Midbrain (tissue), 1 donor: ENCODE measurements at regions not wholly inside any gene's neighbourhood (a gene's known extent, or its start where the extent isn't known, plus 50 kb on each side); places are given as distances from the start of the nearest gene placed in this dataset.

Experiments
- DNase-seq: peaks from one replicate; lab custom pipeline; 2025; lab: John Stamatoyannopoulos, UW

DNA sequence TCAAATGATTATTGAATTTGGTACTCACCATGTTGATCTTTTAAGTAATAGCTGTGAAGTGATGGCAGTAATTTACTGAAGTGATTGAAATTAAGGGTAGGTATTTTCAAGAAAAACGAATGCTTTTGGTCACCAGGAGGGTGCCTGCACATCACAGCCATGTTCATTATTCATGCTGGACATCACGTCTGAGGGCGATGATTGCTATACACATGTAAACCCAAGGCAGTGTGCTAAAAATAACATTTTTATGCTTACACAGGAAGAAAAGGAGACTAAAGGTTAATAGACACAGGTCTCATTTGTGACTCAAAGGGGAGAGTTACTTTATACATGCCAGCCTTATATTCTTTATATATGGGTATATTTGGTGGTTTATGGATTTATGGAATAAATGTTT, 1146.0 kb downstream of the NLGN4X start:
- no peak for DNase-seq

DNA sequence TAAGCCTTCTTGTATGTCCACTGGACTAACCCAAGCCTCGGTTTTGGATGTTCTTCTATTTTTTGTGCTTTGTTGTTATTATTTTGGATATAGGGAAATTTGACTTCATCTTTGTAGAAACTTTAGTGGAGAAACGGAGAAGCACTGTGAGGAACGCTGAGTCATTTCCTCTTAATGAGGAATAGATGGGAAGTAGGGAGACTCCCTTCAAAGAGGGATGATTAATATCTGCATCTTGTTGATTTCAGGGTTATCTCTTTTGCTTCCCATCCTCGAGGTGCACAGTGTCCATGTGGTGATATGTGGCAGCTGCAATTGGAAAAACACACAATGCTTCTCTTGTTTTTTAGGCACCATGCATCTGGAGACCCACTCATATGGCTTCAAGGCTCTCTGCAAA, 1147.9 kb downstream of the NLGN4X start:
- DNase-seq = no peak

DNA sequence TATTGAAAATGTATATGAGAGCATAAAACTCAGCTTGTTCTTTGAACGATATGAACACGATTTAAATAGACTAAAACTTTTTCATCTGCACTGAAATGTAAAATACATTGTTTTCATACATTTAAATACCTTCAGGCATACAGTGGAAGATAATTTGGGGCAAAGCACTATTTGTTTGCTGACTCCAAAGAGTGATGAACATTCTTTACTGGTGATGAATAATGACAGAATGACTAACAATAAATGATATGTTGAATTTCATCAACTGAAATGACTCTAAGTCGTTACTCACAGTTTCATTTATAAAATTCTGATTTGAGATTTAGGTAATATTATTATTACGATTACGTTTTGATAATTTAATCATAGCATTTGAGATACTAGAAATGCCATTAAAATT, 1160.1 kb downstream of the NLGN4X start:
- DNase-seq = no peak

DNA sequence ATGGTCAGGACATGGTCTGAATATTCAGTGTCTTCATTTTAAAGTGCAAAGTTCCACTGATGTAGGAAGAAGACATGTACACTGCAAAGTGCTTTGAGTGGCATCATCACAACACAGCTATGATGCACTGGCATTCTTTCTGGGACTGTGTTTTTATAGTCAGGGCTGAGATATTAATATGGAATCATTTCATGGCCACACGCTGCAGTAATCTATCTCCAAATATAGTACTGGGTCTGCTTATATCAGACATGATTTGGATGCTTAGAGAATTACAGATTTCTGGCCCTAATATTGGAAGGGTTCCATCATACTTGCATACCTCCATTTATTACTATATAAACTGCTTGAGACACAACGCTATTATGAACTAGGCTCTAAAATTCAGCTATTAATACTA, 1170.9 kb downstream of the NLGN4X start:
- DNase-seq = no peak

DNA sequence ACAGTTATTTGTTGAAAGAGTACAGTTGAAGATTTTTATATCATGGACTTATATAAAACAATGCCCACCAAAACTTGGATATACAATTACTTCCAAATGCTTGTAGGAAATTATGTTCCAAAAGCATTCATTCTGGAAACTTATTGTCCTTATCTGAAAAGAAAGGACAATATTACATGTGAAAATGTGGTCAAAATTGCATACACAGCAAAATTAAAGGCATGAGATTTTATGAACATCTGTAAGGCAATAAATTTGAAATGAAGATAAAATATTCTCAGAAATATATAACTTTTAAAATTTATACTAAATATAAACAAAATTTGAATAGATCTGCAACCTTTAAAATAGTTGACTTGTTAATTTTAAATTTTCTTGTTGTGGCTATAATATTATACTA, 1173.8 kb downstream of the NLGN4X start:
- no peak for DNase-seq

DNA sequence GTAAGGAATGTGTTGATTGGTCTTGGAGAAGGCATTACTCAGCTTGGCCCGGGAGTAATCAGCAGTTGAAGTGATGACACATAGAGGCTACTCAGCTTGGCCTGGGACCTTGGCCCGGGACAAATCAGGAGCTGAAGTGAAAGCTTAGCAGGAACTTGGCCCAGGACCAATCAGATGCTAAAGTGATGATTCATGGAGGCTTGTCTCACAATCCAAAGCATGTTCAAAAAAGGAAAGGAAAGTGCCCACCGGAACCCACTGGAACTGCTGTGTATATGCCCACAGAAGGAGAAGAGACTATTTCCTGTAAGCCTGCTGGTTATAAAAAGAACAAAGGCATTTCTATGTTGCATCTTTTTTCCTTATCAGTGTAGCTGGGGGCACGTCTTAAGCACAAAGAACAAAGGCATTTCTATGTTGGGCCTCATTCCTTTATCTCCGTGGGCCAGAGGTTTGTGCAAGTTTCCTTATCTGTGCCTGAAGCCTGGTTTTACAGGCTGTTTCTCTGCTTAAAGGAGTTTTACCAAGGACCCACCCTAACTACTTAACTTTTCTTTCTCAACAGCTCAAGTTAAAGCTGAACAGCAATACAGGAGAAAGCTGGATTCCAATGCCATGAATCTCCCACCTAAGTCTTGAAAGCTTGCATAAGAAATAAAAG, 1176.7 kb downstream of the NLGN4X start:
- DNase-seq = peak; percentile 2

DNA sequence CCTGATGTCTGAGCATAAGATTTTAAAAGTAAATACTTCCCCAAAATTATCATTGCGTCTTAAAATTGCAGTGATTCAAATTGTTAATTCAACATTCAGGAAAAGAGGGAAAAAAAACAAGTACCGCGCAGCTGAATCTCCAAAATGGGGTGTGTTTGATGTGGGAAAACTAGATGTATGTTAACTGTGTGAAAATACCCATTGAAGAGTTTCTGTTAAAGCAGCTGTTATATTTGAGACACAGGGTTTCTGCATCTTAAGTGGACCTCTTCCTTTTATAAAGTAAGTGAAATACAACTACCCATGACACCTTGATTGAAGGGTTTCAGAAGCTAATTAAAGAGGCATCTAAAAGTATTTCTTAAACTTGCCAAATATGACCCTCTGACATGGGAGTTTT, 1186.1 kb downstream of the NLGN4X start:
- DNase-seq = no peak

DNA sequence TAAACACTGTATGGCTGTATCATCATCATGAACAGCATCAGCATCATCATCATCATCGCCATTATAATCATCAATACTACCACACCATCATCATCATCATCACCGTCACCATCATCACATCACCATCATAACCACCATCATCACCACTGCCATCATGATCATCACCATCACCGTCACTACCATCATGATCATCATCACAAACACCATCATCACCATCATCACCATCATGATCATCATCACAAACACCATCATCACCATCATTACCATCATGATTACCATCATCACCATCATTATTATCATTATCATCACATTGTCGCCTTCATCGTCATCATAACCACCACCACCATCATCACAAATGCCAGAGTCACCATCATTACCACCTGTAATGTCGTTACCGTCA, 1196.9 kb downstream of the NLGN4X start:
- no peak for DNase-seq

DNA sequence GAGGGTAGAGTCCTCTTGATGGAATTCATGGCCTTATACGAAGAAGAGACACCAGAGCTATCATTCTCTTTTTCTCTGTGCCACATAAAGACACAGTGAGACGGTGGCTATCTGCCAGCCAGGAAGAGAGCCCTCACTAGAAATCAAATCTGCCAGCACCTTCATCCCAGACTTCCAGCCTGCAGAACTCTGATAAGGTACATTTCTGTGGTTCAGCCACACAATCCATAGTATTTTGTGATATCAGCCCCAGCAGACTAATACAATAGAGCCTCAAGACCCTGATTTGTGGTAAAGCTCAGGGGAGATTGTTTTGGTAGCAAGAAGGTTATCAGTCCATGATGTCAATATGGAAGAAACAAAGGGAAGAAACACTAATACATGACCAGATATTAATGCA, 1213.2 kb downstream of the NLGN4X start:
- DNase-seq = no peak

DNA sequence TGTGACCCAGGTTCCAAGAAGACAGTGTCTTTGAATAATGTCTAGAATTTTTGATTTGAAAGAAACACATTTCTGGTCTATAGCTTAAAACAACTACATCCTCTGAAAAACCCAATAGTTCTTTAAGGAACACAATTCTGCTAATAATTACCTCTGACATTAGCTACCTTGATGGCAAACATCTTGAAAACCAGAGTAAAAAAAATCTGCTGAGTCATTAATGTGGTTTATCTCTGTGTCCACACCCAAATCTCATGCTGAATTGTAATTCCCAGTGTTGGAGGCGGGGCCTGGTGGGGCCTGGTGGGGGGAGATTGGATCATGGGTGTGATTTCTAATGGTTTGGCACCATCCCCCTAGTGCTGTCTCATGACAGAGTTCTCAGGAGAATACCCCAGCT, 1233.8 kb downstream of the NLGN4X start:
- no peak for DNase-seq

DNA sequence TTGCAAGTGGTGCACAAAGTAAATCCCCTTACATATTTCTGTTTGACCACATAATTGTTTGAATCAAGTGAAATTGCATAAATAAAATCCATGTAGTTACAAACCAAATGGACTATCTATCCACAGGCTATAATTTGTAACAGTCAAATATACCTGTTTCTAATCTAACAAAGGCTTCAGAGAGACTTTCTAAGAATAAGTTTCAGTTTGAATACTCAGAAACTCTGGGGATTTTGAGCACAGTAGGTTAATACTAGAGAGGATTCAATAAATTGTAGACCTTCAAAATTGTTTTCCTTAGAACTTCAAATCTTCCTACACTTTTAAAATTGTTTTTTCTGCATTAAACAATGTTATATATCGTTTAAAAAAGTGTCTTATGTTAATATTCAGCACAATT, 1250.1 kb downstream of the NLGN4X start:
- no peak for DNase-seq

DNA sequence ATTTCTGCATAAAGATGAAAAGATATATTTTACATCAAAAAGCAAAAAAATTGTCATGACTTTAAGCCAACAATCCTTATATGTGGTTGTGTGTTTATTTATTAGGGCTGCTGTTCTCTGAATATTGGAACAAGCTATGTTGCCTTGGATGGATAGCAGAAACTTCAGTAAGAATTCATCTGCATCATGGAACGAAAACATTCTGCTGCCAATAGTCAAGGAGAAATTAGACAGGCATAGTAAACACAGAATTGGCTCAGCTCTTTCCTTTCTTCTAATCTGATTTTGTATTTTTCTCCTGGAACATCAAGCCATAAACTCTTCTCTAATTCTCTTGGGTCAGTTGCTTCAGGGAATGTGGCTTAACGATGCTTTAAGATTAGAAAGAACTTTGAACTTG, 1257.0 kb downstream of the NLGN4X start:
- DNase-seq = no peak

DNA sequence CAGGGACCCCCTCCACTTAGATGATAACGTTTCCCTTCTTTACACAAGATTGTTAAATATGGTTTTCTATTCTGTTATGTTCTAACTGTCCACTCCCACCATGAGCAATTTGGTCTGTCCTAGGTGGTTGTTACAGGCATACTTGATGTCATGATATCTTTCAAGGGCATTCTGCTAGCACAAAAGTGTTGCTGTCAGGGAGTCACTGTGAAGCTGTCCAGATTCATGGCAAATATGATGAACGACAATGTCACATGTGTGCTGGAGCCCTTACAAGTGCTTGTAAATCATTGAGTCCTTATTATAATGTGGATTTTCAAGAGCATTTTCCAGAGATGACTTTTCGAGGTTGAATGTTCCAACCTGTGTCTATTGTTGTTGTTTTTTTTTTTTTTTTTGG, 1250.7 kb upstream of the PRKX start:
- DNase-seq = no peak

DNA sequence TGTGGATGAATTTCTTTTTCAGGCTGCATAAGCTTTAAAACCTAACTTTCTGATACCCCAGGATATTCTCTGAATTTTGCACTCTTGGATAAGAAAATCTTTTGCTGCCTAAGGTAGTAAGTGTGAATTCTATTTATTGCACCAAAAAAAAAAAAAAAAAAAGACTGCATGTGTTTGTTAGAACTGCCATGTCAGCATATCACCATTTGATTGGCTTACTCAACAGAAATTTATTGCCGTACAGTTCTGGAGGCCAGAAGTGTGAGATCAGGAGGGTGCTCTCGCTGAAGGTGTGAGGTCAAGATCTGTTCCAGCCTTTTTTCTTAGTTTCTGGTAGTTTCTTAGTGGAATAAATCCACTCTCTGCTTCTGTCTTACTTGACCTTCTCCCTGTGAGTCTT, 1250.0 kb upstream of the PRKX start:
- DNase-seq = no peak

DNA sequence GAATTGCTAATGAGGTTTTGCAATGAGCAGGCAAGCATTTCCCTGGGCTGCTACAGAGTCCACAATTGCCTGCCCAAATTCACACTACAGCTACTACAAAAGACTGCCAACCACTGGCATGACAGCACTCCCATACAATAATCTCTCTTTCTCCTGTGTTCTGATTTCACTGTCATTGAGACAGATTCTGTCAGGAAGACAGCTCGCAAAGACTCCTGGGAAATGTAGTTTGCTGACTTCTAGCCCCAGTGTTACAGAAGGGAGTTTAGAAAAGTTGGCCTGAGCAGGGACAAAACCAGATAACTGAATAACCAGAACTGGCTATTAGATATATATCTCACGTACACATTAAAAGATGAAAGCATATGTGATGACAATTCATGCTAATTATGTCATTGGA, 1231.3 kb upstream of the PRKX start:
- no peak for DNase-seq

DNA sequence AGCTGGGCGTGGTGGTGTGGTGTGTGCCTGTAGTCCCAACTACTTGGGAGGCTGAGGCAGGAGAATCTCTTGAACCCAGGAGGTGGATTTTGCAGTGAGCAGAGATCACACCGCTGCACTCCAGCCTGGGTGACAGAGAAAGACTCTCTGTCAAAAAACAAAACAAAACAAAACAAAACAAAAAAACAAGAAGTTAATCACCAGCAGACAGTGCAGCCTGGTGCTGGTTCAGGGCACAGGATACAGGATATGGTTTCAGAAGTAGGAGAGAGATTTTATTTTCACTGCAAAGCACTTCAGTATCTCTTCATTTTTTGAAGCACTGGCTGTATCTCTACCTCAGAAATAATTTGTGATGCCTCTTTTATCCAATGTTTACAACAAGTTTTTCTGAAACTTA, 1222.9 kb upstream of the PRKX start:
- DNase-seq = no peak

DNA sequence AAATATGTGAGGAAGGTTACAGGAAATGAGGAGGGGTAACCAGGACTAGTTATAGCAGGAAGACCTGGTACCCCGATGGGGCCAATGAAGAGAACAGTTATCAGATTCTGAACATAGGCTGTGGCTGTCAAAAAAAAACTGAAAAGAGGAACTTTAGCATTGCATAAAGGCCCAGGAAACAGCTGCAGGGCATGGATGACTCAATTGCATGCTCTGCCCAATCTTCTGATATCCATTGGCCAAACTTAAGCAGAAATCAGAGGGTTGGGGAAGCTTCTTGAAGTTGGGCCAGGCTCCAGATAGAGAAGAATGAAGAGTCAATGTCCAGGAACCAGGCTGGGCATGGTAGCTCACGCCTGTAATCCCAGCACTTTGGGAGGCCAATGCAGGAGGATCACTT, 1222.4 kb upstream of the PRKX start:
- DNase-seq = peak; percentile 19

DNA sequence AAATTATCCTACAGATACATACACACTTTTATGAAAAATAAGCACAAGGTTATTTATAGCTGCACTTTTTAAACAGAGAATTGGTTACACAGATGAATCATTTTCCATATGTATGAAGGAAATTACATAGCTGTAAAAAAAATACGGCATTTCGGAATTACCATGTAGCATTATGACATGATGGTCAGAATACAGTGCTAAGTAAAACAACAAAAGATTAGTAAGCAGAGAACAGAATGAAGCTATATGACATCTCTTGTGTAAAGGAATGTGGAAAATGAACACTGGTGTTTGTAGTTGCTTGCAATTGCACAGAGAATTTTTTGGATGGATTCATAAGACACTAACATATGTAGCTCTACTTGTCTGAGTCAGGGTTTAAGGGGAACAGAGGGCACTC, 1222.0 kb upstream of the PRKX start:
- DNase-seq = no peak

DNA sequence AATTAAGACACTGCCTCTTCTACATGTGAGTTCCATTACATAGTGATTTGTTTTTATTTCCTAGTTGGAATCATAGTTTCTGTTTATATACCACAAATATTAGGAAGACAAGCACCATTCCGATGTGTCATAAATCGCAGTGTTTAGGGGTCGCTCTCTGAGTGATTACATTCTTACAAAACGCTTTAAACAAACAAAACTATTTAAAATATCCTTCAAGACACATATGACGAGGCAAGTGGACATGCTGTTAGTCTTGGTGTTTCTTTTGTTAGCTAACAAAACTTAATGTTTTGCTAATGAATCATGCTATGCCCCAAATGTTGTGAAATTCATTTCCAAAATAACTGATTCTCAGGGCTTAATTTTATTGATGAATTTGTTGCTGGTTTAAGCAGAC, 1219.3 kb upstream of the PRKX start:
- no peak for DNase-seq

DNA sequence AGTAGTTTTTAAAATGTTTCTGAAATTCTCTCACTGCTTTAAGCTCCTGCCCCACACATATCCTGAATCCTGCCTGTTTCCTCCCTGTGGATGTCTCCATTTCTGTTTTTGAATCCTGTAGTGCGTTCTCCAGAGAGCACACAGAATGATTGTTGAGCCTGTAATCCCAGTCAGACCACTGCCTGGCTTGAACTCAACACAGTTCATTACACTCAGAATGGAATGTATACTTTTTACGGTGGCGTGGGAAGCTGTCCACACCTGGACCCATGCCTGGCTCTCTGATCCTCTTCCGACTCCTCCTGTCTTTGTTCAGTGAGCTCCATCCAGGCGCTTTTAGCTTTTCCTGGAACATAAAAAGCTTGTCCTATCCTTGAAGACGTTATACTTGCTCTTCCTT, 1217.0 kb upstream of the PRKX start:
- DNase-seq = no peak

DNA sequence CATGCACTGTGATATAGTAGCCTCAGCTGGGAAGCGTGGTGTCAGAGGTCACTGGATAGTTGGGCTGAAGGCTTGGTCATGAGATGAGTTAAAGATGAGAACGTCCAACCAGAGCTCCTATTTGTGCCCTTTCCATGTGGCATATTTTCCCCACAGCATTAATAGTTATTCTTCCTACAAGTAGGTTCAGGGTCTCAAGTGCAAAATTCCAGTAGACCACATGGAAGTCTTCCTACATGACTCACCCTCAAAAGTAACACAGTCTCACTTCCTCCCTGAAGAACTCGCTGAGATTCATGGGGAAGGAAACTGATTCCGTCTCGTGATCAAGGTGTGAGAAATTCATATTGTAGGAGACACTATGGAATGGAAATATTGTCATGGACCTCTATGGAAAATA, 1212.5 kb upstream of the PRKX start:
- no peak for DNase-seq

DNA sequence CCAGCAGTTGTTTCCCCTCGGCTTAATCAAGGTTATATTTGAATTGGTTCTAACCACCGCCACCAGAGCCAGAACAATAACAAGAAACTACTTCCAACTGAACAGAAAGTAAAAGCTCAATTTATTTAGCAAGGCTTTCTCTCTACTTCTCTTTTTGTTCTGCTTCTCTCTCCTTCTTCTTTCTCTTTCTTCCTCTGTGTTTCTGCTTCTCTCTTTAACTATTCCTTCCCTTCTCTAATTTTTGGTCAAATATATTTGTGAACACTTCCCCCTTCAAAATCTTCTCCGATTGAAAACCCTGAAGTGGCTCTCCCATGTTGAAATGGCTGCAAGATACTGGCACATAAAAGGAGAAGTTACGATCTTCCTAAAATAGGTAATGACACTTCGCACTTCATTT, 1195.9 kb upstream of the PRKX start:
- no peak for DNase-seq

DNA sequence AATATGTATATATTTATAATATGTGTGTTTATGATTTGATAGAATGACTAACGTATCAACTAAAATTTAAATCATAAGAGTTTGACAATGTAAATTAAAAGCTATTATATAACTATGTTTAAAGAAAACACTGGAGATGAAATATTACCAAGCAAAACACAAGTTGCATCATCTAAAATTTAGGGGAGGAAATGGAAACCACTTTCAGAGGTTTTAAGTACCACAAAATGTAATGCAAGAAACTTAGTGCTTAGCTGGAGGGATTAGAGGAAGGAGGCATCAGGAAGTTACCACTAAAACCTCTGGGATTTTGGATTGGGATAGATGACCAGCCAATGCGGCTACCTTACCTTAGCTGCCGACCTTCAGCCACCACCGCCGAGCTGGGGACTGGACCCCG, 1192.1 kb upstream of the PRKX start:
- DNase-seq = no peak

DNA sequence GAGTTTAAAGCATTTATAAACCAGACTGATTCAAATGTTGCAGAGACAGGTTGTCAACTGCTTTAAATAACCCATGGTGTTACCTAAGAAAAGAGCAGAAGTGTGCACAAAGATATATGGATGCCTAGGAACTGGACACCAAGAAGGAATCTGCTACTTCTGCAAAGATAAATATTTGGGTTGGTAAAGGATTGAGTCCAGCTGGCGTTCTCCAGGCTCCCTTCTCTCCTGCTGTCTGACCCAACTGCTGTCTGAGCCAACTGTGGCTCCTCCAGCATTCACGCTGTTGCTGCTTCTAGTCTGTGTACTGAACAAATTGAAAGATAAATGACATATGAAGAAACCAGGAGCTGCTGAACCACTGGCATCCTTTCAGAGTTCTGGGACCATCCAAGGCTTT, 1167.8 kb upstream of the PRKX start:
- DNase-seq = no peak

DNA sequence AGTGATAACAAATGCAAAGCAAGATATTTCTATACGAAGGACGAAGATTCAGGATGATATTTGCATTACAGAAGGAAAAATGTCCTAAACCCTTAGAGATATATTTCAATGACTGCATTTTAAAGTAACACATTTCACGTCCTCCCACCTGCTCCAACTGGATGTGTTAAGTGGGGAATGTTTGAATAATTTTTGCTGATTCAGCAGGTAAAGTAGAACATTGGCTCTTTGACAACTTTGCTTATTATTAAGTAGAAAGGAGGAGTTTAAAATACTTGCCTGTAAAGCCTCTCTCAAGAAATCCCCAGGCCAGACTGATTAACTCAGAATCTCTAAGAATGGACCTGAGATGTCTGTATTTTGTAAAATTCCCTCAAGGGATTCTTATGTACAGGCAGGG, 1165.2 kb upstream of the PRKX start:
- DNase-seq = no peak
